NCI-H510A treated with DMSO at 0.1 percent for 48 hours (cell line): ENCODE measurements at regions not wholly inside any gene's neighbourhood (a gene's known extent, or its start where the extent isn't known, plus 50 kb on each side); places are given as distances from the start of the nearest gene placed in this dataset.
"Not testable (repeated sequence)": the region's sequence is repeated elsewhere in the genome, so short reads cannot be mapped to it uniquely, and the experiment has no call there.

Experiments
- DNase-seq: peaks from one replicate; lab custom pipeline; 2025; lab: John Stamatoyannopoulos, UW

DNA sequence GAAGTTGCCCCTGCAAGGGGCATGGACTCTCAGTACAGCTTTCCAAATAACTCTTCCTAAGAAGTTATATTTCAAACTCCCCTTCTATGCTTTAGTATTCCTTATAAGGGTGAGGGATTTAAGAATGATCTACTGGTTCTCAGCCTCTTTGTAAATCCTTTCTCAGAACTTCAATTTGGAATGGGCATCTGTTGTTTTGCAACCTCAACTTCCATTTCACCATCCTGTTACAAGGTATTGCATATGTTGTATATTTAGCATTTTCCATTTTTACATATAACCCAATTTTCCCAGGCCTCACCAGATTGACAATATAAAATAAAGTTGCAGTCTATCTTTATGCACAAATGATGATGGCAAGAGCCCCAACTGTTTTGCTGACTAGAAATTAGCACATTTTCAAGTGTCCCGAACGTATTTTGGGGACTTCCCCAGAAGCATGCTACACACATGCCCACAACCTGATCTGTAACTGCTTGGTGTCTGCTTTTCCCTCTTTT is 154.9 kb upstream of the CARMIL1 start:
- no peak for DNase-seq

DNA sequence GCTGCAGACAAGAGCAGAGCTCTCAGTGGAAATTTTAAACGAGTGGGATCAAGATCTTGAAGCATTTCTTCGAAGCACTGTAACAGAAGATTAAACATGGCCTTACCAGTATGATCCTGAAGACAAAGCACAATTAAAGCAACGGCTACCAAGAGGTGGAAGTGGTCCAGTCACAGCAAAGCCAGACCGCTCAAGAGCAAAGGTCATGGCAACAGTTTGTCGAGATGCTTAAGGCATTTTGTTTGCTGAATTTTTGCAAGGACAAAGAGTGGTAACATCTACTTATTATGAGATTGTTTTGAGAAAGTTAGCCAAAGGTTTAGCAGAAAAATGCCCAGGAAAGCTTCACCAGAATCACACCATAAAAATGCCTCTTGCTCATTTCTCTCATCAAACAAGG is 153.4 kb upstream of the CARMIL1 start:
- no peak for DNase-seq

DNA sequence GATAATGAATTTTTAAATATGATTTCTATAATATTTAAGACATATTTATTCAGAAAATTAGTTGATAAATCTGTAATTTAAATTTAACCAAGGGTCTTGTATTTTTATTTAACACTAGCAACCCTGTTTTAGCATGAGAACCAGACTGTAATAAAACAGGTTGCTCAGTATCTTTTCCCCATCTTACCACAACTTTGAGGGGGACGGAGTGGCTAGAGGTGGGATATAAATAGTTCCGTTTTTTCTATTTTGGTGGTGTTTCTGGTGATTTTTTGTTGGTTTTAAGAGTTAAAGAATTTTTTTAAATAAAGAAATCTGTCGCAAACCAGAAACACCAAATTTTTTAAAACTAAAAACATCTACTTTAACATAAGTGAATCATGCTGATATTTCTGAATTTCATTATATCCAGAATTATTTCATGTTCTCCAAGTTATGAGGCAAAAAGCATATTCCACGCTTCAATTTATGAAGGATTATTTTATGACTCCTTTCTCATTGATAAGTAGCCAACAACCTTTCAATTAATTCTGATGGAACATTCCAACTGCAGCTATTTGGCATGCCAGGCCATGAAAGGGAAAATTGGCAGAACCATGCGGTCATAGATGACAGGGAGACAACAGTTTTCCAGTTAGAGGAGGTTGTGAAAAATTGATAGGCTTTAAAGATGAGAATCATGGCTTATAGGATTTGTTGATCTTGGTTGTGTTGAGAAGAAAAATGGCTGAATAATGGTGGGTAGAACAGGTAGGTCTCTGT is 151.9 kb upstream of the CARMIL1 start:
- DNase-seq, result no peak

DNA sequence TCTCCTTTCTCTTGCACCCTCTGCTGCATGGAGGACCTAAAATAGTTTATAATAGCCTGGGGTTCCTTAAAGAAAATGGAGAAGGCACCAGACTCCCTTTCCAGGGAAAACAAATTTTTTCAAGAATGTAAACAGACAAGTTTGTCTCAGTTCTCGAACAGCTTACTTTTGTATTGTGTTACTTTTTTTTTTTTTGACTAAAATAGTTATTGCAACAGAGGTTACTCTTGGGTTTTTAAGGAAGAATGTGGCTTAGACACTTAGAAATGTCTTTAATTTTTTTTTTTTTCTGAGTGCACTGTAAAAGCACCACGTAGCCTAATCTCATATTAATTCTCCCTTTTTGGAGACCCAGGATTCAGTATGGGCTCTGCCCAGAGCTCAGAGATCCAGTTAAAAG is 148.7 kb upstream of the CARMIL1 start:
- DNase-seq, result no peak

DNA sequence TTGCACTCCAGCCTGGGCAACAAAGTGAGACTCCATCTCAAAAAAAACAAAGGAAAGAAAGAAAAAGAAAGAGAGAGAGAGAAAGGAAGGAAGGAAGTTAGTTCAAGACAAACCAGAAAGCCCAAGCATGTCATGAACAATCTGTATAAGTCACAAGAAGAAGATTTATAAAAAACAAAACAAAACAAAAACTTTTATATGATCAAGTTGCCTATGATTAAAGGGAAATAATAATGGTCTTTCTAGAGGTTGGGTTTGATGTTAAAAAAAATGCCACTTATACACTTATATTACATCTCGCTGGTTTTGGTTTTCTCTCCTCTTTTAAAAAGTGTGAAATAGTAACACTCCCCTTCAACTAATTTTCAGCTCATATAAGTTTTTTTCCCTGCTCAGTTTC is 146.2 kb upstream of the CARMIL1 start:
- DNase-seq, result no peak

DNA sequence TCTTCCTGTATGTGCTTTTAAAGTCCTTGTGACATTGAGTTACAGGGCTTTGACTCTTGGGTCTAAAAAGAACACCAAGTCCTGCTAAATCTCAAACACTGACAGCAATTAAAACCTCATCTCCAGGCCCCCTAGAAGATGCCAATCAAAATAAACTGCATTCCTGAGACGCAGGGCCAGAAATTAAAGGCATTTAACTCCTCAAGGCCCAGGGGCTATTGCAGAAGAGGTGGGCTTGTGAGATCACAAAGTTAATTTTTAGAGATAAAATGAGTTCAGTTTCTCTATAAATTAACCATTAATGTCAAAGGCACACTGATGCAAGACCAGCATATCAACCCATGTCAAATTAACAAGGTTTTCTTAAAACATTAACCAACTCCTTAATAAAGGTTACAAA is 145.6 kb upstream of the CARMIL1 start:
- DNase-seq, result no peak

DNA sequence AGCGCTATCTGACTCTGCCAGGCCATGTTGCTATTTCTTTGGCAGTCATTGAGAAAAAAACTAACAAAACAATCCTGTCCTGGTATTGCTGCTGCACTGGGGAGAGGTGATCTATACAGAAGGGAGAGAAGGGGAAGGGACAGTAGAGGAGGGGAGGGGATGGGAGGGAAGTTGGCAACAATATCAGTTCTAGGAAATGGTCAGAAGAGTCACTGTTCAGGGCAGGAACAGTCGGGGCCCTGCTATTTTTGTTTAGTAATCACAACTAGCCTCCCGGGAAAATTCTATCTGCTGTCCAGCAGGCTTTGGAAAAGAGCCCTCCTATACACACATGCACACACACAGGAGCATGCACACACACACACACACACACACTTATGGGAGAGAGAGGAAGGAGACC is 142.3 kb upstream of the CARMIL1 start:
- DNase-seq, result no peak

DNA sequence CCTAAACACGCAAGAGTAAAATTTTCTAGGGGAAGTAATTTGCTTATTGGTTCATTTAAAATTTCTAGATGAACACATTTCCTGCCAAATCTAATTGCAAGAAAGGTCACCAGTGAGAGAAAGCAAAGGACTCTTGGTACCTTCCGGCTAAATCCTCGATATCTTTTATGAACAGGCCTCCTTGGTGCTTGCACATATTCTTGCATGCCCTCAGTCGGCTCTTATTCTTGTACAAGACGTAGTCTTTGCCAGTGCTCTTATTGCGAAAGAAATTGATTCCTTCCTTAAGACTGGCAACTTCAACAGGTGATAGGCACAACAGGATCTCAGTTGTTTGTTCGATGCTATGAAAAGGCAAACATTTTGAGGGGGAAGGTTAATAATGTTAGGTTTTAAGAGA is 141.7 kb upstream of the CARMIL1 start:
- no peak for DNase-seq

DNA sequence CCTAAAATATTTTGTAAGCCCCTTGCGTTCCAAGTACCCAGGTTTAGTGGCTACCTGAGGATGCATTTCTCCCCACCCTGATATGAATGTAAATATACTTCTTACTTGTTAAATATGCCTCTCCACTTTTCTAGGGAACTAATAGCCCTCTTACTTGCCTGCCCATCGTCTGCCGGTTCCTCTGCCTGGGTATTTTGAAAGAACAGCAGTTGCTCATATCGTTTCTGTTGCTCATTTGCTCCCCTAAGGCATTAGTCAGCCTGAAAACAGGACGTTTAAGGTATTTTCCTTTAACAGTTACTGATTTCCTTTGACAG is 141.3 kb upstream of the CARMIL1 start:
- no peak for DNase-seq

DNA sequence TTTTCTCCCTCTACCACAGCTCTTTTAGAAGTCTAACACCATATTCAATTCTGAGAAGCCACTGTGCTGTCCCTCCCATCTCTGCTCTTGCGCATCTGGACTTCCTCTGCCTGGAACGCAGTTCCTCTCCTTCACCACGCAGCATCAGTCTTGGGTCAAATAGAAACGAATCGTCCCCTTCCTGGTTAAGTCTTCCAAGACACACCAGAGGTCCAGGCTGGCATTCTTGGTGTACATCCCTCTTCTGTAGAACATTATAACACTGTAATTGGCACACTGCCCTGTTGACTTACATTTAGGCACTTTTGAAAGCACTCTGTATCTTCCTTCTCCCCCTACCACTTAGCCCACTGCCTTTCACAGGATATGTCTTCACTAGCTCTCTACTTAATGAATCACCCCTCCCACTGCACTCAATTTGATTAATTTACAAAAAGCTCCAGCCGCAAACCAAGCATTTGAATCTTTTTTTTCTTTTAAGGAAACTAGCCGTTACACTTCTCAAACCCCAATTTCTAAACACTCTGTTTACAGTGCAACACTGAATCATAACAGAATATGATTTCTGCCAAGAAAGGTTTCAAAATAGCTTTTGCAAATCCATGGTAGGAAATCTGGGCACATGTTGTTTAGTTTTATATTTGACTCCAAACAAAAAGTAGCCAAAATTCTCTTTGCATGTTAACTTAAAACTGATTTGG is 140.8 kb upstream of the CARMIL1 start:
- DNase-seq, result no peak

DNA sequence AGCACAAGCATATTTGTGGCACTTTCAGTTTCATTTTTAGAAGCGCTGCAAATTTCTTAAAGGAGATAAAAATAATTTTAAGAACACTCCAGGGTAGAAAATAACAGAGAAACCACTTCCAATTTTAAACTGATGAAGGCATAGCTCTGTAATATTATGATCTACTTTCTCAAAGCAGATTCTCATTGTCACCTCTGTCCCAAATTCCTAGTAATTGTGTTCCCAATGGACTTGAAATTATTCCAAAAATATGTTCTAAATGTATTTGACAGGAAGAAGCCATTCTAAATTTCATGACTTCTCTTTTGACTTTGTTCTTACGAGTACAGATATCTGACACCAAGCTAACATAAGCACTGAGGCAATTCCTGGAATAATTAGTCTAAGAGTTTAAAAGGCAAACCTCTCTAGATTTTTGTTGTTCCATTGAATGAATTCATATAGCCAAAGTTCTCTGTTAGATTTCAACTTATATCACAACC is 140.2 kb upstream of the CARMIL1 start:
- no peak for DNase-seq

DNA sequence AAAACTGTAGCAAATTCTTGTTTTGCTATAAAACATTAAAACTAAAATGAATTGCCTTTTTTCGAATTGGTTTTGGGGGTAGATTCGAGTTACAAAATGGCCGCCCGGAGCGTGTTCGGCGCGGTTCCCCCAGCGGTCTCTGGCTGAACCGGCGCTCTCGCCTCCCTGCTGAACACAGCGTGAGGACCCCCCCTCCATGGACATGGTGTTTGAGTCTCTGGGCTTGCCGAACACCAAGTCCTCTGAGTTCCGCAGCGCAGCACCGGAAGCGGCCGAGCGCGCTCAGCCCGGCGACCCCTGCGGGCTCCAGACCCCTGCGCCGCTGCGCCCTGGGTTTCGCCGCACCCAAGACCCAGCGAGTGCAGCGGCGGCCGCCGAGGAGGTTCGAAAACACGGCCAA is 139.6 kb upstream of the CARMIL1 start:
- DNase-seq, result not testable (repeated sequence)

DNA sequence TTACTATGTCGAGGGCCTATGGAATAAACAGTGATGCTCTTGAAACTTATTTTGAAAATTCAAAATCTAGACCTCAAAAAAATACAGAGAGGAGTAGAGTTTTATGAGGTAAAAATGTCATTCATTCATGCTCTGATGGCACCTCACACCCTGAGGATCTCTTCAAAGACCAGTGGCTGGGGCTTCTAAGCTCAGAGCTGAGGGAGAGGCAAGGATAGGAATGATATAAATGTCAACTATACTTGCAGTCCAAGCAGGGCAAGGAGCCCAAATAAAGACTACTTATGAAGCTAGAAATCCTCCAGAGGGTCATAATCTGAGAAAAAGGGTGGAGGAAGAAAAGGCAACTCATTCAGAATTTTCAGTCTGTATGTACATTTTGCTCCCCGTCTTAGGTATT is 136.7 kb upstream of the CARMIL1 start:
- no peak for DNase-seq

DNA sequence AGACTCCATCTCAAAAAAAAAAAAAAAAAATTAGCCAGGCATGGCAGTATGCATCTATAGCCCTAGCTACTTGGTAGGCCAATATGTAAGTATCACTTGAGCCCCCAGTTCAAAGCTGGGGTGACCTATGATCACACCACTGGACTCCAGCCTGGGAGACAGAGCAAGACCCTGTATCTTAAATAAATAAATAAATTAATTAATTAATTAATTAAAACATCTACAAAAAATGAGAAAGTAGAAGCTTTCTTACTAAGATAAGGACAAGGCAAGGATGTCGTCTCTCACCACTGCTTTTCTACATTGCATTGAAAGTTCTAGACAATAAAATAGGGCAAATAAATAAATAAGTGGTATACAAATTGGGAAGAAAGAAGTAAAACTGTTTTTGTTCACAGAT is 134.3 kb upstream of the CARMIL1 start:
- no peak for DNase-seq

DNA sequence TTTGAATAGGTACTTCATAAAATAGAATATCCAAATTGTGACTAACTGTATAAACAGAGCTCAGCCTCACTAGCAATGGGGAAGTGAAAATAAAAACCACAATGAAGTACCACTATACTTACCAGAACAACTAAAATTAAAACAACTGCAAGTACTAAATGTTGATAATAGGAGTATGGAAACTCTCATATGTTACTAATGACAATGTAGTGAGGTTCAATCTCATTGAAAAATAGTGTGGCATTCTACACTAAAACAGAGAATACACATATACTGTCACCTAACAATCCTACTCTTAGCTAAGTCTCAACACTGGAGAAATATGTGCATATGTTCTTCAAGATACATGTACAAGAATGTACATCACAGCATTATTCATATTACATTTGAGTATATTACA is 132.0 kb upstream of the CARMIL1 start:
- no peak for DNase-seq

DNA sequence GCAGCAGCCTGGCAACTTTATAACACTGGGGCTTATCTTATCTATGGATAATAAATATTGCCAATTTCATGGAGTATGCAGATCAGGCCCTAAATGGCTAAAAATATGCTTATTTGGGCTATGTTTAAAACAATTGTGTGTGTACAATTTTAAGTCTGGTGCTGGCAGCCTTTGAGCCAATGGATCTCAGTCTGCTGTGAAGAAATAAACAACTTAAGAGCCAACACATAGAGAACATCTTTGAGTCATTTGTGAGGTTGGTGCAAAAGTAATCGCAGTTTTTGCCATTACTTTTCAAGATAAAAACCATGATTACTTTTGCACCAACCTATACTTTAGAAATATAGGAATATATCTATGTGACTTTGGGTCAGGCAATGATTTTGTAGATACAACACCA is 129.1 kb upstream of the CARMIL1 start:
- DNase-seq, result no peak

DNA sequence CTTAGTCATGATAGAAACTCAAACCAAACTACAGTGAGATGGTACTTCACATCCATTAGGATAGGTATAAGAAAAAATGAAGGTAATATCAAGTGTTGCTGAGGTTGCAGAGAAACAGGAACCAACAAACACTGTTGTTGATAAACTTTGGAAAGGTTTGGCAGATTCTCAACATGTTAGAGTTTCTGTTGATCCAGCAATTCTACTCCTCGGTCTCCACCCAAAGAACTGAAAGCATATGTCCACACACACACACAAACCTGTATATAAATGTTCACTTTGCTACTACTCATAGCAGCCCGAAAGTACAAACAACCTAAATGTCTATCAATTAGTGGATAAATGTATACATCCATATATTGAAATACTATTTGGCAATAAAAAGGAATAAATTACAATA is 128.3 kb upstream of the CARMIL1 start:
- no peak for DNase-seq

DNA sequence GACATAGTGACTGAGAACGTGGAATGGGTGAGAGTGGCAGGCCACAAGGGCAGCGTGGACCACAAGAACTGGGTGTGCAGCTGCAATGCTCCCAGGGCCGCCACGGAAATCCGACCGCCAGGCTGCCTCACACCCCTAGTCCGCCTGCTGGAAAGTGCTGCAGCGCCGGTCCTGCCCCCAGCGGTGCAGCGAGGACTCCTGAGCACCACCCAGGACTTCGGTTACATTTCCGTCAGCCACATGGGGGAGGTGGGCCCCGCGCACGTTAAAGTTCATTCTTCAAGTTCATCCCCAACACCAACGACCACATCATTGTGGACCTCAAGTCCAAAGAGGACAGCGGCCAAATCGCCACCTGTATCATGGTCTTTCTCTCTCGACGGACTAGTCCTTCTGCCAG is 126.1 kb upstream of the CARMIL1 start:
- DNase-seq, result no peak

DNA sequence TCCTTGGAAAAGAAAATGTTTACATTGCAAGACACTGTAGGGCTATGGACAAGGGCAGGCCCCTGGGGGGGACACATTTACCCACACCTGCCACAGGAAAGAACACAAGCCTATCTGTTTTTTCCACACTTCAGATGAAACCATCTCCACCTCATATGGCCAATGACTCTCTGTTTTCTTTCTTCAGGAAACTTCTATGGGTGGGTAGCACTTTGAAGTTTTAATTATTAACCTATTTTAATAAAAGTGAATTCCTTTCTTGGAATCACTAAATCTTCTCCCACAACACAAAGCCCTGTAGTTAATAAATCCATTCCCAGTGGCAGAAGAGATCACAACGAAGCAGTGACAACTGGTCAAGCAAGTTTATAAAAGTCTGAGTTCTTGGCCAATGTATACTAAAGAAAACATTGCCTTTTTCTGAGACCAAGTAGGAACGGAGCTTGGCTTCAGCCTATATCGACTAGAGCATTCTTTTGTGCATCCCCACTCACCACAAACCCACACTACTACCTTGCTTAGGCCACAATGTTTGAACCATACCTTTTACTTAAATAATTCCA is 125.1 kb upstream of the CARMIL1 start:
- DNase-seq, result no peak

DNA sequence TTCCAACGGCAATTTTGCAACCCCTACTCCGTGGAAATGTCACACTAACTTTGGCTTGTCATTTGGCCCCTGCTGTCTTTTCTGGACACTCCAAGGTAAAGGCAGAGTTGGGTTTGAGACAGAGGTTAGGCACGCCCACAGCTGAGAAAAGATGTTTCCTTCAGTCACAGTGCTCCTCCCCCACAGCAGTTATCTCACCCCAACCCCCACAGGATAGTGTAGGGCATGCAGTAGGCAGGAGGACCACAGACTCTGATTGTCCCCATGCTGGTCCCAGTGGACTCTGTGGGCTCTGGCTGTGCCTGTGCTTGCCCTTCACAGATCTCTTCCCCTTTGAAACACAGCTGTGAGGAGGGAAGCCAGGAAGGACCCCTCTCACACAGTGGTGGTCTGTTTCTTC is 124.0 kb upstream of the CARMIL1 start:
- no peak for DNase-seq

DNA sequence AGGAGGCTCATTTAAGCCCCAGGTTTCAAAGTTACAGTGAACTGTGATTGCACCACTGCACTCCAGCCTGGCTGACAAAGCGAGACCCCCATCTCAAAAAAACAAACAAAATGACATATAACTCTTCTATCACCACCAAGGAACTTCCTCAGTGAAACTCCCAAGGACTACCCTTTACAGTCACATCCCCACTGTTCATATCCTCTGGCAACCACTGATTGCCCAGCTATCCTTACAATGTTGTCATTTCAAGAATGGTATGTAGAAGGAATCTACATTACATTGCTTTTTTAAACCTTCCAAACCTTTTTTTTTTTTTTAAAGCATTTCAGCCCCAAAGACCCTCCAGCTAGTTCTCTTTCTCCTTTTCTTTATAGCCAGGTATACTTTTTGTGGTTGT is 123.1 kb upstream of the CARMIL1 start:
- DNase-seq, result no peak

DNA sequence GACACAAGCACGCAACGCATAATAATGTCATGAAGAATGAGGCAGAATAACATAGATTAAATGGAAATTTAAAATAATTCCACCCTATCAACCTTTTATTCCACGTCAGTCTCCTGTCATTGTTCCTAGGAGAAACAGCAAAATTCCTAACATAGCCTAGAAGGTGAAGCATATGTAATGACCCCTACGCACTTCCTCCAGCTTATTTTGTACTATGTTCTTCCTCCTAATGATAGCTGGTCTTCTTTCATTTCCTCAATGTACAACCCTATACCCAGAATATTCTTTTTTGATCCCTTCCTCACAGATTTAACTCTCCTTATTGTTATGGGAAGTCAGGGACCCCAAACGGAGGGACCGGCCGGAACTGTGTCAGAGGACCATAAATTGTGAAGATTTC is 122.0 kb upstream of the CARMIL1 start:
- DNase-seq, result no peak

DNA sequence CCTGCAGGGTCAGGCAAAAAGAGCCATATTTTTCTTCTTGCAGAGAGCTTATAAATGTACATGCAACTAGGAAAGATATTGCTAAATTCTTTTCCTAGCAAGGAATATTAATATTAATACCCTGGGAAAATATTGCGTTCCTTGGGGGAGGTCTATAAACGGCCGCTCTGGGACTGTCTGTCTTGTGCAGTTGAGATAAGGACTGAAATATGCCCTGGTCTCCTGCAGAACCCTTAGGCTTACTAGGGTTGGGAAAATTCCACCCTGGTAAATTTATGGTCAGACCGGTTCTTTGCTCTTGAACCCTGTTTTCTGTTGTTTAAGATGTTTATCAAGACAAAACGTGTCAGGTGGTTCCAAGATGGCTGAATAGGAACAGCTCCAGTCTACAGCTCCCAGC is 121.3 kb upstream of the CARMIL1 start:
- no peak for DNase-seq
